GM10248 (cell line): ENCODE measurements at regions not wholly inside any gene's neighbourhood (a gene's known extent, or its start where the extent isn't known, plus 50 kb on each side); places are given as distances from the start of the nearest gene placed in this dataset.

Experiments used
- CTCF ChIA-PET: fragments of 300-600 bp; sonication (Branson Sonifier 250); formaldehyde crosslinking; extraction: SDS; loops from one replicate; lab custom pipeline; 2021; ENCODE audit warnings: antibody characterized with exemption; lab: Yijun Ruan, JAX
- POLR2A ChIA-PET: fragments of 350-650 bp; sonication (Branson Sonifier 250); formaldehyde crosslinking; extraction: SDS; loops from one replicate; lab custom pipeline; 2020; ENCODE audit warnings: antibody characterized with exemption; lab: Yijun Ruan, JAX
- DNase-seq: peaks from one replicate; pipeline ENCODE4 v3.0.0; 2012; ENCODE audit errors: extremely low spot score
- CTCF ChIP-seq: IDR thresholded peaks from 2 replicates; pipeline ENCODE4 v1.5.1; 2012; ENCODE audit warnings: mild to moderate bottlenecking, low read depth; ENCODE audit errors: extremely low read depth, missing control alignments, control extremely low read depth

- no peak for DNase-seq
- ChIA-PET CTCF (interaction anchor here (7.7 kb wide), 1 partner anchor 19 kb away, joined by 36 read pairs; no protein-coding TSS in a partner anchor), POLR2A (no interaction called here)
- TF ChIP-seq CTCF = no peak
Observed at GRCh38 chr2:161044921-161045320, 115.3 kb upstream of the TANK start.

- ChIA-PET CTCF (interaction anchor here (1.0 to 1.8 kb wide), 2 partner anchors 18 to 52 kb away, joined by 3 to 8 read pairs; no protein-coding TSS in a partner anchor), POLR2A (no interaction called here)
- no peak for DNase-seq
- TF ChIP-seq CTCF = no peak
Observed at GRCh38 chr2:161045726-161046125, 114.5 kb upstream of the TANK start.

- ChIA-PET POLR2A (no interaction called here), CTCF (interaction anchor here (1.0 to 1.8 kb wide), 3 partner anchors 8 to 53 kb away, joined by 3 to 8 read pairs (median 3); no protein-coding TSS in a partner anchor)
- no peak for DNase-seq
- no peak for TF ChIP-seq CTCF
Observed at GRCh38 chr2:161046876-161047275, 113.4 kb upstream of the TANK start.

- TF ChIP-seq CTCF = no peak
- CTCF ChIA-PET = interaction anchor here (1.0 to 1.8 kb wide), 4 partner anchors 9 to 15 kb away, joined by 3 to 6 read pairs (median 5); no protein-coding TSS in a partner anchor
- POLR2A ChIA-PET = no interaction called here
- DNase-seq = no peak
Observed at GRCh38 chr2:161048317-161048716, 111.9 kb upstream of the TANK start.

- CTCF ChIA-PET = interaction anchor here (1.8 kb wide), 1 partner anchor 14 kb away, joined by 6 read pairs; no protein-coding TSS in a partner anchor
- TF ChIP-seq CTCF = no peak
- POLR2A ChIA-PET = no interaction called here
- DNase-seq = no peak
Observed at GRCh38 chr2:161049559-161049958, 110.7 kb upstream of the TANK start.

- ChIA-PET CTCF (interaction anchor here (0.6 to 5.5 kb wide), 2 partner anchors 11 to 1009 kb away, joined by 3 to 38 read pairs; no protein-coding TSS in a partner anchor), POLR2A (no interaction called here)
- TF ChIP-seq CTCF = no peak
- DNase-seq = no peak
Observed at GRCh38 chr2:161052214-161052613, 108.0 kb upstream of the TANK start.
